B cell (primary cell): ENCODE measurements at regions not wholly inside any gene's neighbourhood (a gene's known extent, or its start where the extent isn't known, plus 50 kb on each side); places are given as distances from the start of the nearest gene placed in this dataset.

Source experiments
- EZH2 ChIP-seq: IDR thresholded peaks from 2 replicates; pipeline ENCODE4 v1.6.1; 2012; ENCODE audit warnings: borderline replicate concordance, low read depth, mild to moderate bottlenecking, moderate library complexity, low read length; ENCODE audit not compliant: insufficient read depth, poor library complexity, severe bottlenecking
- TF ChIP-seq, protein P1 (sequence below): fragments of 200-600 bp; IDR thresholded peaks from one replicate; pipeline ENCODE4 v1.8.0; 2022; ENCODE audit warnings: antibody characterized with exemption, mild to moderate bottlenecking

DNA sequence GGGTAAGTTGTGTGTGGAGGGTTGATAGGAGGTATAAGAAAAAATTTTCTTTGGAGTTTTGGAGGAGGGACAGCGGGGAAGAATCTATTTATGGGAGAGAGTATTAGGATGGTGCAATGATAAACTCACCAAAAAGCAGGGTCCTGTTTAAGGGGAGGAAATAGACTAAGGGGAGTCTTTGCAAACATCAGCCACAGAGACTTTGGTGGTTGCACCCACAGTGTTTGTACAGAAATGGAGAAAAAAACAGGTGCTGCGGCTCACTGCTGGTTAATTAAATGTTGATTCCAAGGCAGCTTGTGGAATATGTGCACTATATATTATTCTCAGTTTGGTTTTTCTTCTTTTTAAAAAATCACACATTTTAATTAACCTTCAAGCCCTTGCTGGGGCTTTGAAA lies 182.1 kb downstream of the NECTIN3 start:
- TF ChIP-seq, protein P1, sequence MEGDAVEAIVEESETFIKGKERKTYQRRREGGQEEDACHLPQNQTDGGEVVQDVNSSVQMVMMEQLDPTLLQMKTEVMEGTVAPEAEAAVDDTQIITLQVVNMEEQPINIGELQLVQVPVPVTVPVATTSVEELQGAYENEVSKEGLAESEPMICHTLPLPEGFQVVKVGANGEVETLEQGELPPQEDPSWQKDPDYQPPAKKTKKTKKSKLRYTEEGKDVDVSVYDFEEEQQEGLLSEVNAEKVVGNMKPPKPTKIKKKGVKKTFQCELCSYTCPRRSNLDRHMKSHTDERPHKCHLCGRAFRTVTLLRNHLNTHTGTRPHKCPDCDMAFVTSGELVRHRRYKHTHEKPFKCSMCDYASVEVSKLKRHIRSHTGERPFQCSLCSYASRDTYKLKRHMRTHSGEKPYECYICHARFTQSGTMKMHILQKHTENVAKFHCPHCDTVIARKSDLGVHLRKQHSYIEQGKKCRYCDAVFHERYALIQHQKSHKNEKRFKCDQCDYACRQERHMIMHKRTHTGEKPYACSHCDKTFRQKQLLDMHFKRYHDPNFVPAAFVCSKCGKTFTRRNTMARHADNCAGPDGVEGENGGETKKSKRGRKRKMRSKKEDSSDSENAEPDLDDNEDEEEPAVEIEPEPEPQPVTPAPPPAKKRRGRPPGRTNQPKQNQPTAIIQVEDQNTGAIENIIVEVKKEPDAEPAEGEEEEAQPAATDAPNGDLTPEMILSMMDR = no peak
- no peak for TF ChIP-seq EZH2
